Skeletal muscle satellite cell (primary cell): ENCODE measurements at regions not wholly inside any gene's neighbourhood (a gene's known extent, or its start where the extent isn't known, plus 50 kb on each side); places are given as distances from the start of the nearest gene placed in this dataset.

ENCODE experiments used
- H3K27me3 ChIP-seq: 2 replicates; pipeline ENCODE4 v1.7.0; 2013; ENCODE audit warnings: low read length; ENCODE audit not compliant: control insufficient read depth, insufficient read depth
- H3K36me3 ChIP-seq: 2 replicates; pipeline ENCODE4 v1.7.0; 2013; ENCODE audit warnings: mild to moderate bottlenecking, control low read depth, low read length; ENCODE audit not compliant: insufficient read depth
- H3K4me1 ChIP-seq: 2 replicates; pipeline ENCODE4 v1.7.0; 2013; ENCODE audit warnings: low read length; ENCODE audit not compliant: control insufficient read depth, insufficient read depth
- H3K4me2 ChIP-seq: 2 replicates; pipeline ENCODE4 v1.7.0; 2013; ENCODE audit warnings: mild to moderate bottlenecking, low read length
- H3K4me3 ChIP-seq: 2 replicates; pipeline ENCODE4 v1.7.0; 2013; ENCODE audit warnings: low read length
- H3K9ac ChIP-seq: 2 replicates; pipeline ENCODE4 v1.7.0; 2013; ENCODE audit warnings: mild to moderate bottlenecking, low read depth, low read length, moderate library complexity
- H3K9me3 ChIP-seq: replicated peaks from 2 replicates; pipeline ENCODE4 v1.7.0; 2013; ENCODE audit warnings: mild to moderate bottlenecking, control low read depth, low read length

GRCh38 chr14:28023853-28024252, 742.7 kb upstream of the FOXG1 start:
- no peaks in the 10 kb centered on the region for H3K36me3 ChIP-seq
- H3K4me3 ChIP-seq, result no peak overlapping the region
- H3K9ac ChIP-seq, result no peak overlapping the region
- H3K27me3 ChIP-seq, result no peaks in the 10 kb centered on the region
- H3K9me3 ChIP-seq, result peaks cover 3% of the 10 kb centered on the region
- no peak overlapping the region for H3K4me2 ChIP-seq
- H3K4me1 ChIP-seq, result no peaks in the 10 kb centered on the region

- Histone ChIP-seq H3K4me2 (no peak overlapping the region), H3K9ac (no peak overlapping the region), H3K27me3 (no peaks in the 10 kb centered on the region), H3K4me1 (no peaks in the 10 kb centered on the region), H3K36me3 (no peaks in the 10 kb centered on the region), H3K4me3 (no peak overlapping the region), H3K9me3 (no peaks in the 10 kb centered on the region)
Observed at GRCh38 chr14:28052251-28052650, 714.3 kb upstream of the FOXG1 start.

GRCh38 chr14:28055008-28055407, 711.6 kb upstream of the FOXG1 start:
- Histone ChIP-seq H3K9me3 (no peaks in the 10 kb centered on the region), H3K27me3 (no peaks in the 10 kb centered on the region), H3K4me1 (no peaks in the 10 kb centered on the region), H3K4me3 (no peak overlapping the region), H3K9ac (no peak overlapping the region), H3K4me2 (no peak overlapping the region), H3K36me3 (no peaks in the 10 kb centered on the region)

GRCh38 chr14:28057359-28058296, 709.0 kb upstream of the FOXG1 start:
- H3K9ac ChIP-seq, result no peak overlapping the region
- no peaks in the 10 kb centered on the region for H3K27me3 ChIP-seq
- no peaks in the 10 kb centered on the region for H3K4me1 ChIP-seq
- no peak overlapping the region for H3K4me2 ChIP-seq
- H3K36me3 ChIP-seq, result no peaks in the 10 kb centered on the region
- H3K4me3 ChIP-seq, result no peak overlapping the region
- H3K9me3 ChIP-seq, result no peaks in the 10 kb centered on the region

GRCh38 chr14:28059254-28059653, 707.3 kb upstream of the FOXG1 start:
- Histone ChIP-seq H3K9me3 (no peaks in the 10 kb centered on the region), H3K36me3 (no peaks in the 10 kb centered on the region), H3K9ac (no peak overlapping the region), H3K4me3 (no peak overlapping the region), H3K27me3 (no peaks in the 10 kb centered on the region), H3K4me1 (no peaks in the 10 kb centered on the region), H3K4me2 (no peak overlapping the region)

GRCh38 chr14:28061006-28061405, 705.6 kb upstream of the FOXG1 start:
- Histone ChIP-seq H3K9ac (no peak overlapping the region), H3K4me3 (no peak overlapping the region), H3K27me3 (no peaks in the 10 kb centered on the region), H3K36me3 (no peaks in the 10 kb centered on the region), H3K9me3 (no peaks in the 10 kb centered on the region), H3K4me1 (no peaks in the 10 kb centered on the region), H3K4me2 (no peak overlapping the region)

GRCh38 chr14:28077021-28077420, 689.6 kb upstream of the FOXG1 start:
- no peak overlapping the region for H3K4me2 ChIP-seq
- no peaks in the 10 kb centered on the region for H3K27me3 ChIP-seq
- no peaks in the 10 kb centered on the region for H3K36me3 ChIP-seq
- H3K9me3 ChIP-seq, result no peaks in the 10 kb centered on the region
- no peak overlapping the region for H3K4me3 ChIP-seq
- H3K9ac ChIP-seq, result no peak overlapping the region
- no peaks in the 10 kb centered on the region for H3K4me1 ChIP-seq

- Histone ChIP-seq H3K36me3 (no peaks in the 10 kb centered on the region), H3K27me3 (no peaks in the 10 kb centered on the region), H3K9me3 (peaks cover 4% of the 10 kb centered on the region), H3K4me1 (no peaks in the 10 kb centered on the region), H3K4me2 (no peak overlapping the region), H3K9ac (no peak overlapping the region), H3K4me3 (no peak overlapping the region)
Observed at GRCh38 chr14:28083389-28083788, 683.2 kb upstream of the FOXG1 start.

GRCh38 chr14:28088125-28088524, 678.5 kb upstream of the FOXG1 start:
- H3K36me3 ChIP-seq, result no peaks in the 10 kb centered on the region
- H3K4me3 ChIP-seq, result no peak overlapping the region
- H3K4me1 ChIP-seq, result no peaks in the 10 kb centered on the region
- no peaks in the 10 kb centered on the region for H3K27me3 ChIP-seq
- peaks cover 4% of the 10 kb centered on the region for H3K9me3 ChIP-seq
- H3K9ac ChIP-seq, result no peak overlapping the region
- no peak overlapping the region for H3K4me2 ChIP-seq

- H3K27me3 ChIP-seq, result no peaks in the 10 kb centered on the region
- H3K4me1 ChIP-seq, result no peaks in the 10 kb centered on the region
- no peak overlapping the region for H3K4me2 ChIP-seq
- no peaks in the 10 kb centered on the region for H3K36me3 ChIP-seq
- H3K9me3 ChIP-seq, result no peaks in the 10 kb centered on the region
- H3K9ac ChIP-seq, result no peak overlapping the region
- no peak overlapping the region for H3K4me3 ChIP-seq
Observed at GRCh38 chr14:28097585-28097984, 669.0 kb upstream of the FOXG1 start.

- H3K9me3 ChIP-seq, result no peaks in the 10 kb centered on the region
- no peak overlapping the region for H3K4me2 ChIP-seq
- no peaks in the 10 kb centered on the region for H3K36me3 ChIP-seq
- H3K4me3 ChIP-seq, result no peak overlapping the region
- no peaks in the 10 kb centered on the region for H3K4me1 ChIP-seq
- H3K27me3 ChIP-seq, result no peaks in the 10 kb centered on the region
- H3K9ac ChIP-seq, result no peak overlapping the region
Observed at GRCh38 chr14:28098856-28099255, 667.7 kb upstream of the FOXG1 start.

- no peaks in the 10 kb centered on the region for H3K27me3 ChIP-seq
Observed at GRCh38 chr14:28102001-28102400, 664.6 kb upstream of the FOXG1 start.

More at GRCh38 chr14:28102001-28102400, 664.6 kb upstream of the FOXG1 start:
- Histone ChIP-seq H3K4me1 (no peaks in the 10 kb centered on the region), H3K36me3 (no peaks in the 10 kb centered on the region), H3K4me2 (no peak overlapping the region), H3K9me3 (no peaks in the 10 kb centered on the region), H3K9ac (no peak overlapping the region), H3K4me3 (no peak overlapping the region)
